Activated CD4-positive, alpha-beta memory T cell treated with anti-CD3 and anti-CD28 coated beads, Interleukin-2, amount 10 ng/mL, durations not matched to agents 7 days and 5 days (primary cell): ENCODE measurements at regions not wholly inside any gene's neighbourhood (a gene's known extent, or its start where the extent isn't known, plus 50 kb on each side); places are given as distances from the start of the nearest gene placed in this dataset.

Experiments
- CTCF ChIA-PET: fragments of 350-600 bp; sonication (Branson Sonifier 250); formaldehyde crosslinking; loops from one replicate; lab custom pipeline; 2021; ENCODE audit warnings: antibody characterized with exemption, inconsistent platforms; lab: Charles Lee
- POLR2A ChIA-PET: fragments of 350-600 bp; sonication (Branson Sonifier 250); formaldehyde crosslinking; loops from one replicate; lab custom pipeline; 2021; ENCODE audit warnings: antibody characterized with exemption; lab: Charles Lee
- DNase-seq: peaks from one replicate; pipeline ENCODE4 v3.0.0-alpha.2; 2020
- H3K27ac Mint-ChIP-seq: one replicate; pipeline ENCODE4 v1.8.0; 2021; ENCODE audit warnings: mild to moderate bottlenecking, mixed read lengths
- H3K27me3 Mint-ChIP-seq: one replicate; pipeline ENCODE4 v1.8.0; 2021; ENCODE audit warnings: mixed read lengths
- H3K36me3 Mint-ChIP-seq: one replicate; pipeline ENCODE4 v1.8.0; 2021; ENCODE audit warnings: low read depth, mixed read lengths
- H3K4me1 Mint-ChIP-seq: one replicate; pipeline ENCODE4 v1.8.0; 2021; ENCODE audit warnings: mixed read lengths
- H3K4me3 Mint-ChIP-seq: one replicate; pipeline ENCODE4 v1.8.0; 2021; ENCODE audit warnings: mild to moderate bottlenecking, mixed read lengths
- H3K9me3 Mint-ChIP-seq: one replicate; pipeline ENCODE4 v1.8.0; 2021; ENCODE audit warnings: mixed read lengths

- Mint-ChIP-seq H3K27me3 (peaks cover 33% of the 10 kb centered on the region), H3K9me3 (peaks cover 4% of the 10 kb centered on the region), H3K36me3 (peaks cover 6% of the 10 kb centered on the region), H3K4me3 (no peak overlapping the region), H3K4me1 (peaks cover 52% of the 10 kb centered on the region), H3K27ac (no peak overlapping the region)
- DNase-seq: no peak
- CTCF ChIA-PET: interaction anchor here (1.2 kb wide), 2 partner anchors 11 kb away, joined by 3 read pairs; no protein-coding TSS in a partner anchor
- POLR2A ChIA-PET: interaction anchor here (0.6 kb wide), 1 partner anchor 117 kb away, joined by 3 read pairs; no protein-coding TSS in a partner anchor
Measured at GRCh38 chr1:181155339-181155738, 66.8 kb downstream of the IER5 start.

GRCh38 chr1:181159451-181160140 is 71.1 kb downstream of the IER5 start:
- peaks cover 29% of the 10 kb centered on the region for H3K9me3 Mint-ChIP-seq
- peak overlapping the region; percentile 63 for H3K4me3 Mint-ChIP-seq
- peaks cover 27% of the 10 kb centered on the region for H3K36me3 Mint-ChIP-seq
- H3K27ac Mint-ChIP-seq: peak overlapping the region; percentile 87
- peaks cover 36% of the 10 kb centered on the region for H3K27me3 Mint-ChIP-seq
- CTCF ChIA-PET: interaction anchor here (1.0 to 8.0 kb wide), 7 partner anchors 9 to 122 kb away, joined by 4 to 76 read pairs (median 6); no protein-coding TSS in a partner anchor
- peak; percentile 79 for DNase-seq
- H3K4me1 Mint-ChIP-seq: peaks cover 30% of the 10 kb centered on the region
- POLR2A ChIA-PET: interaction anchor here (0.6 to 3.5 kb wide), 15 partner anchors 10 to 657 kb away, joined by 3 to 22 read pairs (median 4); partner anchors contain the start of genes ACBD6 and MR1

- H3K9me3 Mint-ChIP-seq: peaks cover 34% of the 10 kb centered on the region
- peak overlapping the region; percentile 87 for H3K27ac Mint-ChIP-seq
- ChIA-PET POLR2A (interaction anchor here (0.9 to 3.5 kb wide), 13 partner anchors 11 to 658 kb away, joined by 3 to 22 read pairs (median 5); partner anchors contain the start of genes ACBD6 and MR1), CTCF (interaction anchor here (1.0 to 8.0 kb wide), 8 partner anchors 8 to 123 kb away, joined by 4 to 76 read pairs (median 6); no protein-coding TSS in a partner anchor)
- peaks cover 30% of the 10 kb centered on the region for H3K4me1 Mint-ChIP-seq
- H3K27me3 Mint-ChIP-seq: peaks cover 36% of the 10 kb centered on the region
- H3K36me3 Mint-ChIP-seq: peaks cover 30% of the 10 kb centered on the region
- DNase-seq: no peak
- no peak overlapping the region for H3K4me3 Mint-ChIP-seq
Measured at GRCh38 chr1:181160322-181160721, 71.8 kb downstream of the IER5 start.

- H3K4me3 Mint-ChIP-seq: no peak overlapping the region
- peaks cover 32% of the 10 kb centered on the region for H3K4me1 Mint-ChIP-seq
- ChIA-PET CTCF (interaction anchor here (0.7 to 8.0 kb wide), 6 partner anchors 8 to 280 kb away, joined by 3 to 76 read pairs (median 4); no protein-coding TSS in a partner anchor), POLR2A (interaction anchor here (1.0 to 3.5 kb wide), 9 partner anchors 9 to 128 kb away, joined by 3 to 22 read pairs (median 7); partner anchors contain the start of gene MR1)
- no peak overlapping the region for H3K27ac Mint-ChIP-seq
- peaks cover 31% of the 10 kb centered on the region for H3K36me3 Mint-ChIP-seq
- peaks cover 33% of the 10 kb centered on the region for H3K27me3 Mint-ChIP-seq
- DNase-seq: no peak
- H3K9me3 Mint-ChIP-seq: peaks cover 35% of the 10 kb centered on the region
Measured at GRCh38 chr1:181160998-181161870, 72.7 kb downstream of the IER5 start.

GRCh38 chr1:181163662-181164061 is 75.2 kb downstream of the IER5 start:
- ChIA-PET POLR2A (interaction anchor here (1.1 to 1.3 kb wide), 4 partner anchors 14 to 281 kb away, joined by 3 read pairs; no protein-coding TSS in a partner anchor), CTCF (interaction anchor here (0.6 to 8.0 kb wide), 8 partner anchors 10 to 661 kb away, joined by 3 to 76 read pairs (median 5); partner anchors contain the start of gene ACBD6)
- Mint-ChIP-seq H3K36me3 (peaks cover 31% of the 10 kb centered on the region), H3K27ac (no peak overlapping the region), H3K4me1 (peaks cover 30% of the 10 kb centered on the region), H3K9me3 (peaks cover 35% of the 10 kb centered on the region), H3K4me3 (no peak overlapping the region), H3K27me3 (peaks cover 24% of the 10 kb centered on the region)
- DNase-seq: no peak

GRCh38 chr1:181166377-181167196 is 78.1 kb downstream of the IER5 start:
- H3K36me3 Mint-ChIP-seq: peaks cover 21% of the 10 kb centered on the region
- ChIA-PET POLR2A (interaction anchor here (1.2 to 1.4 kb wide), 4 partner anchors 25 to 82 kb away, joined by 3 to 4 read pairs (median 4); no protein-coding TSS in a partner anchor), CTCF (interaction anchor here (0.8 to 8.0 kb wide), 22 partner anchors 11 to 305 kb away, joined by 3 to 76 read pairs (median 5); no protein-coding TSS in a partner anchor)
- H3K27me3 Mint-ChIP-seq: peaks cover 17% of the 10 kb centered on the region
- peaks cover 5% of the 10 kb centered on the region for H3K4me1 Mint-ChIP-seq
- DNase-seq: peak; percentile 76
- H3K27ac Mint-ChIP-seq: no peak overlapping the region
- peaks cover 27% of the 10 kb centered on the region for H3K9me3 Mint-ChIP-seq
- no peak overlapping the region for H3K4me3 Mint-ChIP-seq

- CTCF ChIA-PET: interaction anchor here (0.7 to 1.7 kb wide), 7 partner anchors 8 to 288 kb away, joined by 3 to 6 read pairs (median 4); no protein-coding TSS in a partner anchor
- Mint-ChIP-seq H3K36me3 (peaks cover 5% of the 10 kb centered on the region), H3K4me1 (peaks cover 7% of the 10 kb centered on the region), H3K27me3 (peaks cover 13% of the 10 kb centered on the region), H3K4me3 (no peak overlapping the region), H3K9me3 (peaks cover 16% of the 10 kb centered on the region), H3K27ac (no peak overlapping the region)
- no peak for DNase-seq
- POLR2A ChIA-PET: interaction anchor here (0.6 kb wide), 1 partner anchor 93 kb away, joined by 3 read pairs; no protein-coding TSS in a partner anchor
Measured at GRCh38 chr1:181169281-181169865, 80.9 kb downstream of the IER5 start.

GRCh38 chr1:181170194-181170593 is 81.7 kb downstream of the IER5 start:
- CTCF ChIA-PET: interaction anchor here (1.3 to 1.7 kb wide), 3 partner anchors 80 to 188 kb away, joined by 3 to 4 read pairs (median 3); no protein-coding TSS in a partner anchor
- peaks cover 3% of the 10 kb centered on the region for H3K36me3 Mint-ChIP-seq
- no peak for DNase-seq
- POLR2A ChIA-PET: no interaction called here
- peaks cover 11% of the 10 kb centered on the region for H3K27me3 Mint-ChIP-seq
- no peak overlapping the region for H3K4me3 Mint-ChIP-seq
- peaks cover 7% of the 10 kb centered on the region for H3K4me1 Mint-ChIP-seq
- no peak overlapping the region for H3K27ac Mint-ChIP-seq
- peaks cover 11% of the 10 kb centered on the region for H3K9me3 Mint-ChIP-seq

GRCh38 chr1:181172082-181172481 is 83.6 kb downstream of the IER5 start:
- ChIA-PET POLR2A (no interaction called here), CTCF (no interaction called here)
- Mint-ChIP-seq H3K36me3 (no peaks in the 10 kb centered on the region), H3K27me3 (peaks cover 10% of the 10 kb centered on the region), H3K4me1 (peaks cover 2% of the 10 kb centered on the region), H3K4me3 (no peak overlapping the region), H3K9me3 (peaks cover 9% of the 10 kb centered on the region), H3K27ac (no peak overlapping the region)
- no peak for DNase-seq

- peaks cover 2% of the 10 kb centered on the region for H3K4me1 Mint-ChIP-seq
- POLR2A ChIA-PET: no interaction called here
- peaks cover 5% of the 10 kb centered on the region for H3K27me3 Mint-ChIP-seq
- no peak overlapping the region for H3K27ac Mint-ChIP-seq
- no peaks in the 10 kb centered on the region for H3K36me3 Mint-ChIP-seq
- H3K4me3 Mint-ChIP-seq: no peak overlapping the region
- DNase-seq: no peak
- CTCF ChIA-PET: interaction anchor here (0.6 to 0.8 kb wide), 2 partner anchors 136 to 659 kb away, joined by 3 read pairs; no protein-coding TSS in a partner anchor
- H3K9me3 Mint-ChIP-seq: peaks cover 9% of the 10 kb centered on the region
Measured at GRCh38 chr1:181173761-181174447, 85.4 kb downstream of the IER5 start.

- POLR2A ChIA-PET: no interaction called here
- H3K27ac Mint-ChIP-seq: no peak overlapping the region
- peaks cover 8% of the 10 kb centered on the region for H3K27me3 Mint-ChIP-seq
- peaks cover 6% of the 10 kb centered on the region for H3K4me1 Mint-ChIP-seq
- DNase-seq: no peak
- H3K9me3 Mint-ChIP-seq: peaks cover 9% of the 10 kb centered on the region
- H3K4me3 Mint-ChIP-seq: no peak overlapping the region
- no peaks in the 10 kb centered on the region for H3K36me3 Mint-ChIP-seq
- CTCF ChIA-PET: interaction anchor here (0.8 kb wide), 1 partner anchor 137 kb away, joined by 3 read pairs; no protein-coding TSS in a partner anchor
Measured at GRCh38 chr1:181174861-181175260, 86.4 kb downstream of the IER5 start.
